Ascending aorta (tissue), 2 donors: ENCODE measurements at regions not wholly inside any gene's neighbourhood (a gene's known extent, or its start where the extent isn't known, plus 50 kb on each side); places are given as distances from the start of the nearest gene placed in this dataset.

ENCODE experiments used
- DNase-seq, 2 donors: peaks; one replicate each; pipeline ENCODE4 v3.0.0-alpha.2; 2019; ENCODE audit warnings: low spot score in 2 of 2
- H3K27ac ChIP-seq, 2 donors: fragments of 200-600 bp; sonication (generic); one replicate each; pipeline ENCODE4 v1.5.1; 2016 to 2017; ENCODE audit warnings: mild to moderate bottlenecking in 1 of 2
- H3K27me3 ChIP-seq: fragments of 200-600 bp; sonication (generic); one replicate; pipeline ENCODE4 v1.5.1; 2017
- H3K36me3 ChIP-seq, 2 donors: fragments of 200-600 bp; sonication (generic); one replicate each; pipeline ENCODE4 v1.5.1; 2016
- H3K4me1 ChIP-seq, 2 donors: fragments of 200-600 bp; sonication (generic); one replicate each; pipeline ENCODE4 v1.5.1; 2016 to 2017; ENCODE audit warnings: mild to moderate bottlenecking in 1 of 2
- H3K4me3 ChIP-seq, 2 donors: fragments of 200-600 bp; sonication (generic); one replicate each; pipeline ENCODE4 v1.5.1; 2016 to 2017; ENCODE audit warnings: mild to moderate bottlenecking in 1 of 2
- H3K9me3 ChIP-seq, 2 donors: fragments of 200-600 bp; sonication (generic); one replicate each; pipeline ENCODE4 v1.5.1; 2016
- CTCF ChIP-seq, 3 experiments: fragments of 200-600 bp in 2 of 3; fragments of 450-650 bp in 1 of 3; sonication (generic) in 2 of 3; IDR thresholded peaks; one replicate each; pipeline ENCODE4 v1.5.1; 2016 to 2019; ENCODE audit warnings: antibody characterized with exemption in 3 of 3, mild to moderate bottlenecking in 1 of 3, moderate library complexity in 1 of 3
- intact Hi-C: fragments of 100-400 bp; cut with DNase I; formaldehyde crosslinking; loops from one replicate; pipeline ENCODE4 v1.15.1; 2023

GRCh38 chr16:86823888-86824671 lies 245.7 kb downstream of the FOXL1 start:
- intact Hi-C loops = no loop called here
- DNase-seq = no peak
- no peaks in the 10 kb centered on the region for H3K27me3 ChIP-seq
- no peak for TF ChIP-seq CTCF (IDR thresholded peaks at IDR 0.05)
- peaks cover 0 to 4% of the 10 kb centered on the region in 2 donors for H3K4me1 ChIP-seq
- no peaks in the 10 kb centered on the region for H3K36me3 ChIP-seq
- H3K4me3 ChIP-seq = no peak overlapping the region
- no peak overlapping the region for H3K27ac ChIP-seq
- no peaks in the 10 kb centered on the region for H3K9me3 ChIP-seq

GRCh38 chr16:86824751-86825296 lies 246.5 kb downstream of the FOXL1 start:
- no peaks in the 10 kb centered on the region for H3K4me1 ChIP-seq
- DNase-seq = no peak
- intact Hi-C loops = no loop called here
- H3K4me3 ChIP-seq = no peak overlapping the region
- H3K9me3 ChIP-seq = no peaks in the 10 kb centered on the region
- H3K27me3 ChIP-seq = no peaks in the 10 kb centered on the region
- no peak for TF ChIP-seq CTCF (IDR thresholded peaks at IDR 0.05)
- no peak overlapping the region for H3K27ac ChIP-seq
- H3K36me3 ChIP-seq = no peaks in the 10 kb centered on the region

- no peaks in the 10 kb centered on the region for H3K9me3 ChIP-seq
- H3K36me3 ChIP-seq = no peaks in the 10 kb centered on the region
- no peak for TF ChIP-seq CTCF (IDR thresholded peaks at IDR 0.05)
- H3K27ac ChIP-seq = no peak overlapping the region
- intact Hi-C loops = no loop called here
- no peaks in the 10 kb centered on the region for H3K4me1 ChIP-seq
- H3K4me3 ChIP-seq = no peak overlapping the region
- H3K27me3 ChIP-seq = no peaks in the 10 kb centered on the region
- no peak for DNase-seq
Measured at GRCh38 chr16:86825631-86826030, 247.3 kb downstream of the FOXL1 start.

- intact Hi-C loops = no loop called here
- H3K4me3 ChIP-seq = no peak overlapping the region
- no peaks in the 10 kb centered on the region for H3K36me3 ChIP-seq
- TF ChIP-seq CTCF (IDR thresholded peaks at IDR 0.05) = no peak
- no peak overlapping the region for H3K27ac ChIP-seq
- no peak for DNase-seq
- H3K9me3 ChIP-seq = no peaks in the 10 kb centered on the region
- no peaks in the 10 kb centered on the region for H3K27me3 ChIP-seq
- no peaks in the 10 kb centered on the region for H3K4me1 ChIP-seq
Measured at GRCh38 chr16:86826941-86827340, 248.6 kb downstream of the FOXL1 start.

- Histone ChIP-seq H3K9me3 (no peaks in the 10 kb centered on the region), H3K4me3 (no peak overlapping the region), H3K4me1 (no peaks in the 10 kb centered on the region), H3K27me3 (no peaks in the 10 kb centered on the region), H3K27ac (no peak overlapping the region), H3K36me3 (no peaks in the 10 kb centered on the region)
- no peak for DNase-seq
- no peak for TF ChIP-seq CTCF (IDR thresholded peaks at IDR 0.05)
- intact Hi-C loops = no loop called here
Measured at GRCh38 chr16:86827521-86827920, 249.2 kb downstream of the FOXL1 start.
